ENCODE measurements at regions not wholly inside any gene's neighbourhood (a gene's known extent, or its start where the extent isn't known, plus 50 kb on each side); places are given as distances from the start of the nearest gene placed in this dataset.

DNA sequence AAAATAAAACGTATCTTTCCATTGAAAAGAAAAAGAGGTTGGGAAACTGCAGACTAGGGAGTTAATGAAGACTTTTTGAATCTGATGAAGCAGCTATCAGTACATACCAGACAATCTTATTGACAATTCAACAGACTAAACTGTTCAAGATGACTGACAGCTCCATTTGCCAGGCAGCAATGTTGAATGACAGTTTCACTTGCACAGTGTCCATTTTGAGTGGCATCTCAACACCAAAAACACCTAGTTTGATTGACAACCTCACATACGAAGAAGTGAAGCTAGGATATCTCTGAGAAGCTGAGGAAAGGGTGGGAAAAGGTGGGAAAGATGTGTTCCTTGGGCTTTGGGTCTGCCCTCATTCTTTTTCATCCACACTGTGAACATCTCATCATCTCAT lies 315.0 kb upstream of the SYT4 start:
- no peak overlapping the region for H3K4me3 ChIP-seq
- no peaks in the 10 kb centered on the region for H3K36me3 ChIP-seq
- DNase-seq (ENCODE audit: low read depth in 1 of 2, low spot score in 2 of 2): no peak
- no peak overlapping the region for H3K27ac ChIP-seq
- H3K4me1 ChIP-seq (replicated peaks): no peaks in the 10 kb centered on the region
- no peaks in the 10 kb centered on the region for H3K9me3 ChIP-seq (replicated peaks)
- 0 out of 2 replicates have a peak, but pooled peaks cover 3% of the 10 kb centered on the region for H3K27me3 ChIP-seq (replicated peaks)

DNA sequence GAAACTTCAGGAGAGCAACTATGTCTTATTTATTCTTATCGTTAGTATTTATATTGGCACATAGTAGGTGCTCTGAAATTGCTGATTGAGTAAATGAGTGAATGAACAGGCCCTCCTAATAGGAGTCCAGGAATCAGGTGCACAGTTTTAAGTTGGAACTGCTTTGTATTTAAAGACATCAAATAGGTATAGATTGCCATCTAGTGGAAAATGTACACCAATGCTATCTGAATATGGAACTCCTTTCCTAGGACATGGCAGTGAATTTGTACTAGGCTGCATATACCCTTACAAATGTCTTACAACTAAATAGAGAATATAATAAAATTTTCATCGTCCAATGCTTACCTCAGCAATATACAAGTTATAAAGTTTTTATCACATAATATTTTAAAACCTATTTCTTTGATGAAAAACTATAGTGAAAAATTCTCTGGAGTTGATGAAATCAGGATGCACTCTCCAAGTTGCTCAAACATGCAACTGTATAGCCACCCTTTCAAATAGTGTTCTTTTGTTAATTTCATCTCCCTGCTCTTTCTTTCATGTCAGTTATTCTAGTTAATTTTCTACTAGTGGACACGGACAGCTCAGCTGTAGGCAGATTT lies 318.9 kb upstream of the SYT4 start:
- no peak for DNase-seq (ENCODE audit: low read depth in 1 of 2, low spot score in 2 of 2)
- Histone ChIP-seq H3K36me3 (no peaks in the 10 kb centered on the region), H3K4me1 (replicated peaks) (no peaks in the 10 kb centered on the region), H3K27ac (no peak overlapping the region), H3K27me3 (replicated peaks) (no peaks in the 10 kb centered on the region), H3K4me3 (no peak overlapping the region), H3K9me3 (replicated peaks) (no peaks in the 10 kb centered on the region)

DNA sequence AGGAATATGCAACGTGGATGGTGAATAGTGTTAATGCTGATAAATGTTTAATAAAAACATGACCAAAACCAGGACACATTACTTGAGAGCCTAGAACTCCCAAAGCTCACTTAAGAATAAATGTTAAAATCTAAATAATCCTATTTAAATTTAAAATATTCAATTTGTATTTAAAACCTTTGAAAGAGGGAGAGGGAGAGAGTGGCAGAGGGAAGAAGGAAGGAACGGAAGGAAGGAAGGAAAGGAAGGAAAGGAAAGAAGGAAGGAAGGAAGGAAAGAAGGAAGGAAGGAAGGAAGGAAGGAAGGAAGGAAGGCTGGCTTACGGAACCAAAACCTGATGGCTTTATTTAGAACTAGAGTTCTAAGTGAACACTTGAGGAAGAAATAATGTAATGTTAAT lies 324.1 kb upstream of the SYT4 start:
- no peak overlapping the region for H3K4me3 ChIP-seq
- H3K4me1 ChIP-seq (replicated peaks): no peaks in the 10 kb centered on the region
- H3K36me3 ChIP-seq: no peaks in the 10 kb centered on the region
- H3K9me3 ChIP-seq (replicated peaks): peaks cover 3% of the 10 kb centered on the region; the same call in 1 of the 2 replicates
- H3K27me3 ChIP-seq (replicated peaks): no peaks in the 10 kb centered on the region
- no peak for DNase-seq (ENCODE audit: low read depth in 1 of 2, low spot score in 2 of 2)
- no peak overlapping the region for H3K27ac ChIP-seq

DNA sequence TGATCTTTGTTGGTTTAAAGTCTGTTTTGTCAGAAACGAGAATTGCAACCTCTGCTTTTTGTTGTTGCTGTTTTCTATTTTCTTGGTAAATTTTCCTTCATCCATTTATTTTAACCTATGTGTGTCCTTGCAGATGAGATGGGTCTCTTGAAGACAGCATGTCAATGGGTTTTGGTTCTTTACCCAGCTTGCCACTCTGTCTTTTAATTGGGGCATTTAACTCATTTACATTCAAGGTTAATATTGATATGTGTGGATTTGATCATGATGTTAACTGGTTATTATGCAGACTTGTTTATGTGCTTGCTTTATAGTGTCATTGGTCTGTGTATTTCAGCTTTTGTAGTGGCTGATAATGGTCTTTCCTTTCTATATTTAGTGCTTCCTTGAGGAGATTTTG lies 327.9 kb upstream of the SYT4 start:
- no peak for DNase-seq (ENCODE audit: low read depth in 1 of 2, low spot score in 2 of 2)
- Histone ChIP-seq H3K27ac (no peak overlapping the region), H3K4me3 (no peak overlapping the region)

DNA sequence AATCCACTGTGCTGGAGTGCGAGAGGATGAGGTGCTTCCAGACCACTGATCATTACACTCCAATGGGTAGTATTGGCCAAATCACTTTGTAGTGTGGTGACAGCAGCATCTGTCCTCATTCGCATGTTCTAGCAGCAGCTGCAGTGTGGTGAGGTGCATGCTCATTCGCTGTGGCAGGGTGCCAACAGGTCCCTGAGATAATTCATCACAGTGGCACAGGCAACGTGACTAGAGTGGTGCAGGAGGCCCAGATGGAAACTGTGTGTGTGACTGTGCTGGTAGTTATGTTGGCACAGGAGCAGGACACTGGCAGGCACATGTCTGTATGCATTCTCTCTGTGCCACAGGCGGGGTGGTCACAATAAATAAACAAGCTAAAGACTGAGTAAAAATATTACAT lies 329.5 kb upstream of the SYT4 start:
- H3K27me3 ChIP-seq (replicated peaks): no peaks in the 10 kb centered on the region
- H3K36me3 ChIP-seq: no peaks in the 10 kb centered on the region
- H3K9me3 ChIP-seq (replicated peaks): peaks cover 3% of the 10 kb centered on the region; the same call in 1 of the 2 replicates
- H3K27ac ChIP-seq: no peak overlapping the region
- no peak for DNase-seq (ENCODE audit: low read depth in 1 of 2, low spot score in 2 of 2)
- no peak overlapping the region for H3K4me3 ChIP-seq
- H3K4me1 ChIP-seq (replicated peaks): no peaks in the 10 kb centered on the region

More for the DNA sequence above, 327.9 kb upstream of the SYT4 start:
- H3K27me3 ChIP-seq (replicated peaks): no peaks in the 10 kb centered on the region
- H3K9me3 ChIP-seq (replicated peaks): peaks cover 3% of the 10 kb centered on the region; the same call in 1 of the 2 replicates
- H3K4me1 ChIP-seq (replicated peaks): no peaks in the 10 kb centered on the region
- no peaks in the 10 kb centered on the region for H3K36me3 ChIP-seq

DNA sequence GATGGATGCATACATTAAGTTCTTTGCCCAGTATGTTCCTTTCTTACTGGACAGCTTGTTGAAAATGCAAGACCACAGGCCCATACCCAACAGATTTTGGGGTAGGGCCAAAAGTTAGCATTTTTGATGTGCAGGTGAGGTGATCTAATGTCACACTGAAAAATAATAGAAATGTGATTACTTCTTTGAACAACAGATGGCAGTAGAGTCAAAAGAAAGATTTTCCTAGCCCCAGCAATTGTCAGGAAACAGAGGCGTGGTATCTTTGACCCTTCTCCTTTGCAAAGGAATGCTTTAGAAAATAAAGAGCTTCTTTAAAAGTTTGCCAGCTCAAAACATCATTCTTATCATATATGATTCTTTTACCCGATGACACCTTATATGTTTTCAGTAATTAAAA lies 343.6 kb upstream of the SYT4 start:
- H3K4me3 ChIP-seq: no peak overlapping the region
- H3K9me3 ChIP-seq (replicated peaks): no peaks in the 10 kb centered on the region
- no peaks in the 10 kb centered on the region for H3K27me3 ChIP-seq (replicated peaks)
- H3K4me1 ChIP-seq (replicated peaks): no peaks in the 10 kb centered on the region
- H3K27ac ChIP-seq: no peak overlapping the region
- no peaks in the 10 kb centered on the region for H3K36me3 ChIP-seq
- DNase-seq (ENCODE audit: low read depth in 1 of 2, low spot score in 2 of 2): peak in 1 of 2 experiments; percentile 38

DNA sequence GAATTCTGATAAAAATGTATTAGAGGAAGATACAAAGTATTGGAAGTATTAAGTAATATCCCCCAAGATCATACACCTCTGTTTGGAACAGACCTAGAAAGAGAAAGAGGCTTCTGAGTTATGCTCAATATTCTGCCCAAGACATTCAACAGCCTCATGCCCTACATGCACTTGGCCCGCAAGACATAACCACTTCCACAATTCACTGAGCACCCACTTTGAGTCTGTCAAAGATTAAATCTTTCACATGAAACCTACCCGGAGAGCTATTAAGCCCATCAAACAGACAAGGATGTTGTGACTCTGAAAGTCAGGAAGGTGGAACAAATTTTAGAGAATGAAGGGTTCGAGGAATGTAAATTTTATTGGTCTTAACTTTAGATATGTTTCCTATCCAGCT lies 344.7 kb upstream of the SYT4 start:
- DNase-seq (ENCODE audit: low read depth in 1 of 2, low spot score in 2 of 2): no peak
- H3K9me3 ChIP-seq (replicated peaks): no peaks in the 10 kb centered on the region
- no peaks in the 10 kb centered on the region for H3K27me3 ChIP-seq (replicated peaks)
- H3K36me3 ChIP-seq: no peaks in the 10 kb centered on the region
- H3K4me1 ChIP-seq (replicated peaks): no peaks in the 10 kb centered on the region
- H3K27ac ChIP-seq: no peak overlapping the region
- H3K4me3 ChIP-seq: no peak overlapping the region

DNA sequence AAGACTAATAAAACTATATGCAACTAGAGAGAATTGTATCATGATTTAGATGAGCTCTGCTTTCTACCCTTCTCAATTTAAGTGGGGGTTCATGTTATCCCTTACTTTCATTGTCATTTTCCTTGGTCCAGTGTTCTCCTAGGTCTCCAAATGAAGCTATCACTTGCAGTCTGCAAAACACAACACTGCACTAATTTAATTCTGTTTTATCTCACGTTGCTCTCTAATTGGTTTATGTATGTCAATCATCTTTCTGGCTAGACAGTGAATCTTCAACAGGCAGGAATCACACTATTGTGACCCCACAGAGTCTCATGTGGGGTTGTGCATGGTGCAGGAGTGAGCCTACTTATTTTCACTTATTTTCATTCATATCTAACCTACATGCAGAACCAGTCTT lies 348.3 kb upstream of the SYT4 start:
- Histone ChIP-seq H3K27ac (no peak overlapping the region), H3K36me3 (no peaks in the 10 kb centered on the region), H3K9me3 (replicated peaks) (no peaks in the 10 kb centered on the region), H3K4me3 (no peak overlapping the region), H3K27me3 (replicated peaks) (no peaks in the 10 kb centered on the region), H3K4me1 (replicated peaks) (peaks cover 6% of the 10 kb centered on the region)
- DNase-seq (ENCODE audit: low read depth in 1 of 2, low spot score in 2 of 2): no peak

DNA sequence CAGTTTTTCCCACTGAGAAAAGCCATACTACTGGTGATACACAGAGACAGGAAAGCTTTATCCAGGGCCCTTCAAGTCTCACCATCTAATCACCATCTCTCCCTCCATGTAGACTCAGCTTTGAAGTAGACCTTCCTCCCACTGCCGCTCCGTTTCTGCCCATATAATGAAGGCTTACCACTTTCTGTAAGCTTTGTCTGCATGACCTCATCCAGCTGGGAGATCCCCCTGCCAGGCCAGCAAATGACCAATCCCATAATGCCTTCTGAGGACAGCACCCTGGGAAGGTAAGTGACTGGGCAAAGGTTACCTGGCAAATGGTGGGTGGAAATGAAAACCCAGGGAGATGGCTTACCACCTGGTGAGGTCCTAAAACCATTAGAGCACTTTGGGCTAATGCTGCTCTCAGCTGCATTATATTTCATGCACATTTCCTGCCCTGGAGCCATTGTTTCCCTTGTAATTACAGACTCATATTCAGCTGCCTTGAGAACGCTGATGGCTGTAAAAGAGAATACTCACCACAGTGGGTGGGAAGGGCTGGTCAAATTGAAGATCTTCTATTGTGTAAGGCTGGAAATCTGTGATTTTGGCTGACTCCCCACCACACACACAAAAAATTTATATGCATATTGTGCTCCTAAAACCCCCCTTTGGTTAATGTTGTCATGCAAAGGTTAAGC lies 350.7 kb upstream of the SYT4 start:
- Histone ChIP-seq H3K4me3 (no peak overlapping the region), H3K9me3 (replicated peaks) (no peaks in the 10 kb centered on the region), H3K4me1 (replicated peaks) (peaks cover 6% of the 10 kb centered on the region), H3K36me3 (no peaks in the 10 kb centered on the region), H3K27me3 (replicated peaks) (no peaks in the 10 kb centered on the region), H3K27ac (no peak overlapping the region)
- DNase-seq (ENCODE audit: low read depth in 1 of 2, low spot score in 2 of 2): peak in 1 of 2 experiments; percentile 28

DNA sequence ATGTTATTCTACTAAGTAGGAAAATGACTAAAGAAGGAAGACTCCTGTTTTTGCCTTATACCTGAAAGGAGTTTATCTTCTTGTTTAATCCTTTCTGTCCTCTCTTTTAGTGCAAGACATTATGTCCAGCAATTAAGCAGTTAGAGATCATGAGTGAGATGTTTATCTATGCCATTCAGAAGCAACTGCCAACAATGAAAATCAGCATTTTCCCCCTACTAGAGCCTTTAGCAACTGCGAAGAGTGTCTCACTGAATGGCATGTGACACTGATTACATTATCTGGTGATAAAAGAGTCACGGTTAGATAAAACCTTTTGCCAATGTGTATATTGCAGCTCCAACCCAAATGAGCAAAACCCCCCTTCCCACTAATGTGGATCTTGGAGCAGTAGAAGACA lies 357.7 kb upstream of the SYT4 start:
- Histone ChIP-seq H3K4me1 (replicated peaks) (no peaks in the 10 kb centered on the region), H3K36me3 (no peaks in the 10 kb centered on the region), H3K4me3 (no peak overlapping the region), H3K27me3 (replicated peaks) (no peaks in the 10 kb centered on the region), H3K9me3 (replicated peaks) (no peaks in the 10 kb centered on the region), H3K27ac (no peak overlapping the region)
- DNase-seq (ENCODE audit: low read depth in 1 of 2, low spot score in 2 of 2): no peak

DNA sequence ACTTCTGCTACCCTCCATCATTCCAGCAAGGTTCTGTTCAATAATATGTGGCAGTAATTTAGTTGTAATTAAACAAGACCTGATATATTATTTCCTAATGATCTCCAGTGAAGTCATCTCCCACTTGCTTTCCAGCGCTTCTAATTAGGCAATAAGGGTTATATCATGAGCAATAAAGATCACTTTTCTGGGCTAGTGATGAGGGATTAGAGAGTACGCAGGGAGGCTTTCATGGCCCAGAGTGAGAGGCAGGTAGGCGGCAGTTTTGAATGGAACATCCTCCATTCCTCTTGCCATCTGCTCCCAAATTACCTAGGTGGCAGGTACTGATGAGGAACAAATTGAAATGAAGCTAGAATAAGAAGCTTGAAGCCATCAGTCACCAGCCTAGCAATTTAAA lies 358.1 kb upstream of the SYT4 start:
- no peaks in the 10 kb centered on the region for H3K36me3 ChIP-seq
- H3K27ac ChIP-seq: no peak overlapping the region
- no peaks in the 10 kb centered on the region for H3K27me3 ChIP-seq (replicated peaks)
- H3K4me3 ChIP-seq: no peak overlapping the region
- no peaks in the 10 kb centered on the region for H3K9me3 ChIP-seq (replicated peaks)
- no peaks in the 10 kb centered on the region for H3K4me1 ChIP-seq (replicated peaks)
- no peak for DNase-seq (ENCODE audit: low read depth in 1 of 2, low spot score in 2 of 2)

DNA sequence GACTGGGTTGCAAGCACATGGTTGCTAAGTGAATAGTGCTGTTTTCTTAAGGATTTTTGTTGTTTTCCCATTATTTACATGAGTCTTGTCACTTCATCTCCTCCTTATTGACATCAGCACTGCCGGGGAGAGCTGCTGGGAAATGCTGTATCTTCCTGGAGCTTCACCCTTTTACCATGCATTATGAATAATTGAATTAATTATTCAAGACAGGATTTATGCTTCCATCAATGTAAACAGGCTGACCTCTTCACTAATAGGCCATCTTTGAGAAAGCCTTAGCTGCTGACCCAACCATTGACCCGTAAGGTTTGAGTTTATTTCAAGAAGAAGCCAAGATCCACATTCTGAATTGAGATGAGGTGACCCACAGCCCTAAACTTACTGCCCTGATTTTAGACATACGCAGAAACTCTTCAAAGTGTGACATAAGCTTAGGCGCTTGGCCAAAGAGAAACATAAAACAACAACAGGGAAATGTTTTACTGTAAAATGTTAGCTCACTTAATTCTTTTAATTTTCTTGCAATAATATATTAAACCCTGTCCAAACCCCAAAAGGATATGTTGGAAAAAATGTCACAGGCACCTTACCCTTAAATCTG lies 365.5 kb upstream of the SYT4 start:
- H3K27ac ChIP-seq: no peak overlapping the region
- H3K9me3 ChIP-seq (replicated peaks): no peaks in the 10 kb centered on the region
- no peaks in the 10 kb centered on the region for H3K27me3 ChIP-seq (replicated peaks)
- no peak overlapping the region for H3K4me3 ChIP-seq
- DNase-seq (ENCODE audit: low read depth in 1 of 2, low spot score in 2 of 2): no peak
- no peaks in the 10 kb centered on the region for H3K4me1 ChIP-seq (replicated peaks)
- no peaks in the 10 kb centered on the region for H3K36me3 ChIP-seq

DNA sequence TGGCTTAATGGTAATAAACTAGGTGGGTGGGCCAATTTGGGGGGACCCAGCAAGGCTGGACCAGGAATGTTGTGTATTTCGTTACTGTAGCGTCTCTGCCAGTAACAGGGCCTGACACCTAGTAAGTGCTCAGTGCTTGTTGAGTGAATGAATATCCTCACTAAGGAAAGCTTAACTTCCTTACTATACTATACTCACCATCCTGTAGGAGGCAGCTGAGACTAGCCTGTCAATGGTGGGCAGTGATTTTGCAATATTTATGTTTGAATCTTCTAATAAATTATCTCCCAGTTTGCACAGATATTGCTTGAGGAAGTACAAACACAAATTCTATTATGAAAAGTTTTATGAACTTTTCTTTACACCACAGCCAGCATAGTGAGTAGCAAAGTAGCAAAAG lies 370.7 kb upstream of the SYT4 start:
- H3K4me3 ChIP-seq: no peak overlapping the region
- no peaks in the 10 kb centered on the region for H3K9me3 ChIP-seq (replicated peaks)
- H3K27me3 ChIP-seq (replicated peaks): no peaks in the 10 kb centered on the region
- no peak overlapping the region for H3K27ac ChIP-seq
- no peak for DNase-seq (ENCODE audit: low read depth in 1 of 2, low spot score in 2 of 2)
- H3K36me3 ChIP-seq: no peaks in the 10 kb centered on the region
- H3K4me1 ChIP-seq (replicated peaks): no peaks in the 10 kb centered on the region

DNA sequence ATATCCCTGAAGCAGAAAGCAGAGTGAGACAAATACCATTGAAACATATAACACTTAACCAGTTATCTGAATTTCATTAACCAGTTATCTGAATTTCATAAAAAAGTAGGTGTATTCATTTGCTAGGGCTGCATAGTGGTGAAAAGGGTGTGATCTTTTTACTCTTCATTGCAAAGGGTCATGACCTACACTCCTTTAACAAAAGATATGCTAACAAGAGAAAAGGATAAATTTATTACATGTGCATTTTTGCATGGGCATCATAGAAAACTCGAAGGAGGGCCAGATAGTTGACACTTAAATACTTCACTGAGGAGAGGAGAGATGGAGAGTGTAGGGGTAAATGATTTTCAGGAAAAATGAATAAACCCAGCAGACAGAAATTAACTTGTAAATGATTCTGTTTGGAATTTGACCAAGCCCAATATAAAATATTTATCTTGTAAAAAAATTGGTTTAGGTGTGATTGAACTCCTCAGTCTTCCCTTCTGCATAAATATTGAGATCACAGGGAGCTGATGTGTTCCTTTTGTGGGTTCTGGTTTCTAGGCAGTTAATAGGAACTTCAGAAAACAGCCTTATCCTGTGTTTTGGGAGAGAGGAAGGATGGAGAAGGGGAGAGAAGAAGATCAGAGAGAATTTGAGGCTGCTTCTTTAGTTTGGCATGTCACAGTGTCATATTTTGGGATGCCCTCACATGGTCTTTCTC lies 372.5 kb upstream of the SYT4 start:
- Histone ChIP-seq H3K4me1 (replicated peaks) (no peaks in the 10 kb centered on the region), H3K36me3 (no peaks in the 10 kb centered on the region), H3K9me3 (replicated peaks) (no peaks in the 10 kb centered on the region; the same call in 1 of the 2 replicates), H3K27me3 (replicated peaks) (no peaks in the 10 kb centered on the region), H3K4me3 (no peak overlapping the region), H3K27ac (no peak overlapping the region)
- DNase-seq (ENCODE audit: low read depth in 1 of 2, low spot score in 2 of 2): no peak
